Fibroblast of pulmonary artery (primary cell): ENCODE measurements at regions not wholly inside any gene's neighbourhood (a gene's known extent, or its start where the extent isn't known, plus 50 kb on each side); places are given as distances from the start of the nearest gene placed in this dataset.

Source experiments
- DNase-seq: peaks from one replicate; pipeline ENCODE4 v3.0.0-alpha.2; 2010; ENCODE audit warnings: low read depth
- H3K4me3 ChIP-seq: replicated peaks from 2 replicates; pipeline ENCODE4 v1.5.1; 2011; ENCODE audit warnings: low read depth, mild to moderate bottlenecking, control low read depth, low read length, moderate library complexity
- CTCF ChIP-seq: IDR thresholded peaks from 2 replicates; pipeline ENCODE4 v1.5.1; 2011; ENCODE audit warnings: mild to moderate bottlenecking, control low read depth, low read length, inconsistent platforms; ENCODE audit errors: missing control alignments

- no peak overlapping the region for H3K4me3 ChIP-seq
- DNase-seq = no peak
- no peak for TF ChIP-seq CTCF
Measured at GRCh38 chr5:12480487-12480886, 576.2 kb upstream of the CTNND2 start.

GRCh38 chr5:12477554-12477953 is 573.3 kb upstream of the CTNND2 start:
- no peak for DNase-seq
- no peak overlapping the region for H3K4me3 ChIP-seq
- TF ChIP-seq CTCF = no peak

GRCh38 chr5:12467799-12468198 is 563.6 kb upstream of the CTNND2 start:
- no peak for DNase-seq
- no peak for TF ChIP-seq CTCF

GRCh38 chr5:12460493-12461261 is 556.4 kb upstream of the CTNND2 start:
- no peak overlapping the region for H3K4me3 ChIP-seq
- no peak for DNase-seq
- TF ChIP-seq CTCF = no peak

More at GRCh38 chr5:12467799-12468198, 563.6 kb upstream of the CTNND2 start:
- no peak overlapping the region for H3K4me3 ChIP-seq

- TF ChIP-seq CTCF = no peak
- no peak overlapping the region for H3K4me3 ChIP-seq
- no peak for DNase-seq
Measured at GRCh38 chr5:12459326-12459725, 555.1 kb upstream of the CTNND2 start.

- no peak for DNase-seq
- no peak overlapping the region for H3K4me3 ChIP-seq
- TF ChIP-seq CTCF = no peak
Measured at GRCh38 chr5:12419075-12419474, 514.8 kb upstream of the CTNND2 start.

- H3K4me3 ChIP-seq = no peak overlapping the region
- no peak for DNase-seq
- no peak for TF ChIP-seq CTCF
Measured at GRCh38 chr5:12413585-12413984, 509.3 kb upstream of the CTNND2 start.
